Testis (tissue), 2 donors: ENCODE measurements at regions not wholly inside any gene's neighbourhood (a gene's known extent, or its start where the extent isn't known, plus 50 kb on each side); places are given as distances from the start of the nearest gene placed in this dataset.

Source experiments
- DNase-seq: peaks from one replicate; pipeline ENCODE4 v3.0.0-alpha.2; 2019
- H3K27ac ChIP-seq, 2 donors: fragments of 200-600 bp; sonication (generic); one replicate each; pipeline ENCODE4 v1.5.1; 2019
- H3K27me3 ChIP-seq: fragments of 200-600 bp; sonication (generic); one replicate; pipeline ENCODE4 v1.5.1; 2019
- H3K36me3 ChIP-seq: fragments of 200-600 bp; sonication (generic); one replicate; pipeline ENCODE4 v1.5.1; 2017; ENCODE audit warnings: low read depth; ENCODE audit errors: missing control alignments
- H3K4me1 ChIP-seq: fragments of 200-600 bp; sonication (generic); one replicate; pipeline ENCODE4 v1.5.1; 2019
- H3K4me3 ChIP-seq, 2 donors: fragments of 200-600 bp; sonication (generic); one replicate each; pipeline ENCODE4 v1.5.1; 2017 to 2019
- H3K9me3 ChIP-seq: fragments of 200-600 bp; sonication (generic); one replicate; pipeline ENCODE4 v1.5.1; 2017
- POLR2A ChIP-seq: fragments of 450-650 bp; IDR thresholded peaks from one replicate; pipeline ENCODE4 v1.6.1; 2017; ENCODE audit warnings: antibody characterized with exemption, mild to moderate bottlenecking, moderate library complexity
- WGBS, 2 donors: methylation state at CpG; one replicate each; pipeline ENCODE4 v1.1.5; 2018; 5-methylcytosine and 5-hydroxymethylcytosine counted together
- intact Hi-C: fragments of 100-400 bp; cut with DNase I; formaldehyde crosslinking; loops from one replicate; pipeline ENCODE4 v1.15.1; 2023; ENCODE audit warnings: low total_unique reads
- TF ChIP-seq, protein P1 (sequence below), 3 experiments: fragments of 450-650 bp in 2 of 3; fragments of 200-600 bp in 1 of 3; sonication (generic) in 1 of 3; IDR thresholded peaks; one replicate each; pipeline ENCODE4 v1.5.1; 2016 to 2019; ENCODE audit warnings: antibody characterized with exemption in 3 of 3, mild to moderate bottlenecking in 2 of 3, moderate library complexity in 1 of 3

DNA sequence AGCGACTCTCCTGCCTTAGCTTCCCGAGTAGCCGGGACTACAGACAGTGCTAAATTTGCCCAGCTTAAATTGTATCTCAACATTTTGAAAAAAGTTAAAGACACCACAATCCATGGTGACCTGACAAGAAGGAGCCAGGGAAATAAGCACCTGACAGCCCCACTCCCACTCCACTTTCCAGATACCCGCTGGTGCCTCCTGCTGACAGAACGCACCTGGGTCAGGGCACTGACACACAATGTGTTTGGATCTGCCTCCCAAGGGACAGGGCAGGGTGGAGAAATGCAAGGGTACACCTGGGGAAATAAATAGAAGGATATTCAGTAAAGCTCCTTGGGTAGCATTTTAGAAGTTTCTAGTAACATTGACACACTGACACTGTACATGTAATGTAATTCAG is 58.9 kb upstream of the OPN4 start:
- DNase-seq, result no peak
- 93 to 94% methylated on average over 5 of the region's 5 CpGs for WGBS, 2 donors
- Histone ChIP-seq H3K36me3 (no peaks in the 10 kb centered on the region), H3K27ac (no peak overlapping the region), H3K4me3 (no peak overlapping the region), H3K9me3 (no peaks in the 10 kb centered on the region), H3K27me3 (no peaks in the 10 kb centered on the region), H3K4me1 (no peaks in the 10 kb centered on the region)
- TF ChIP-seq POLR2A, result no peak
- TF ChIP-seq, protein P1, sequence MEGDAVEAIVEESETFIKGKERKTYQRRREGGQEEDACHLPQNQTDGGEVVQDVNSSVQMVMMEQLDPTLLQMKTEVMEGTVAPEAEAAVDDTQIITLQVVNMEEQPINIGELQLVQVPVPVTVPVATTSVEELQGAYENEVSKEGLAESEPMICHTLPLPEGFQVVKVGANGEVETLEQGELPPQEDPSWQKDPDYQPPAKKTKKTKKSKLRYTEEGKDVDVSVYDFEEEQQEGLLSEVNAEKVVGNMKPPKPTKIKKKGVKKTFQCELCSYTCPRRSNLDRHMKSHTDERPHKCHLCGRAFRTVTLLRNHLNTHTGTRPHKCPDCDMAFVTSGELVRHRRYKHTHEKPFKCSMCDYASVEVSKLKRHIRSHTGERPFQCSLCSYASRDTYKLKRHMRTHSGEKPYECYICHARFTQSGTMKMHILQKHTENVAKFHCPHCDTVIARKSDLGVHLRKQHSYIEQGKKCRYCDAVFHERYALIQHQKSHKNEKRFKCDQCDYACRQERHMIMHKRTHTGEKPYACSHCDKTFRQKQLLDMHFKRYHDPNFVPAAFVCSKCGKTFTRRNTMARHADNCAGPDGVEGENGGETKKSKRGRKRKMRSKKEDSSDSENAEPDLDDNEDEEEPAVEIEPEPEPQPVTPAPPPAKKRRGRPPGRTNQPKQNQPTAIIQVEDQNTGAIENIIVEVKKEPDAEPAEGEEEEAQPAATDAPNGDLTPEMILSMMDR (IDR thresholded peaks at IDR 0.05), result no peak
- intact Hi-C loops, result no loop called here

DNA sequence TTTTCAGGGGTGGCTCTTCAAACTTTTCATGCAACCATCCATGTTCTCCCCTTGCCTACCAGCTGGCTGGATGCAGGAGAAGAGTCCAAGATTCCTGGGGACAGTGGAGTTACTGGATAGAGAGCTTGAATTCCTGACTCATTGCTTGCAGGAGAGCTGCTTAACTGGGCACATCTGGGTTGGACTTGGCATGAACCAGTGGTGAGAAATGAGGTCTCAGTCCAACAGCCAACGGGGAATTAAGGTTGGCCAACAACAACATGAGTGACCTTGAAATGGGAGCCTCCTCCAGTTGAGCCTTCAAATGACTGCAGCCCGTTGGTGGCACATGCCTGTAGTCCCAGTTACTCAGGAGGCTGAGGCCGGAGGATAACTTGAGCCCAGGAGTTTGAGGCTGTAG is 58.1 kb upstream of the OPN4 start:
- no peak overlapping the region for H3K4me3 ChIP-seq
- DNase-seq, result no peak
- H3K9me3 ChIP-seq, result no peaks in the 10 kb centered on the region
- 58 to 62% methylated on average over 3 of the region's 3 CpGs for WGBS, 2 donors
- H3K27me3 ChIP-seq, result no peaks in the 10 kb centered on the region
- H3K27ac ChIP-seq, result no peak overlapping the region
- TF ChIP-seq, protein P1 (IDR thresholded peaks at IDR 0.05), result no peak
- TF ChIP-seq POLR2A, result no peak
- no peaks in the 10 kb centered on the region for H3K36me3 ChIP-seq
- intact Hi-C loops, result no loop called here
- no peaks in the 10 kb centered on the region for H3K4me1 ChIP-seq

DNA sequence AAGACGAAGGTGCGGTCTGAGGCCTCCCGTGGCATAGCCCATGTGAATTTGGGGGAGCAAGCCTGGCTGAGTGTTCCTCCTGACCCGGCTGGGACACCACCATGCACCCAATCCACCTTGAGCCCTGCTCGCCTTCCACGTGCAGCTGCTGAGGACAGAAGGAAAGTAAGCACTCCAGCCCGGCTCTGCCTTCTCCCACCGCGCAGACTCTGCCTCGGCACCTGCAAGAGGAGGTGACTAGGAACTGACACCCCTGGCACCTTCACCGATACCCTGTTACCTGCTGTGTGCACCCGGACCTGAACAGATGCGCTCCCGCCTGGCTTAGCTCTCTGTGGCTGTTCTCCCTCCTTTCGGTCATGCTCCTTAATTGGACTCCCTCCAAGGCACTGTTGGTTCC is 57.0 kb upstream of the OPN4 start:
- TF ChIP-seq, protein P1 (IDR thresholded peaks at IDR 0.05), result no peak
- TF ChIP-seq POLR2A, result no peak
- Histone ChIP-seq H3K4me3 (no peak overlapping the region), H3K4me1 (no peaks in the 10 kb centered on the region), H3K27ac (no peak overlapping the region), H3K9me3 (no peaks in the 10 kb centered on the region), H3K27me3 (no peaks in the 10 kb centered on the region), H3K36me3 (no peaks in the 10 kb centered on the region)
- intact Hi-C loops, result no loop called here
- WGBS, 2 donors, result 87 to 90% methylated on average over 13 to 15 of the region's 15 CpGs
- no peak for DNase-seq

DNA sequence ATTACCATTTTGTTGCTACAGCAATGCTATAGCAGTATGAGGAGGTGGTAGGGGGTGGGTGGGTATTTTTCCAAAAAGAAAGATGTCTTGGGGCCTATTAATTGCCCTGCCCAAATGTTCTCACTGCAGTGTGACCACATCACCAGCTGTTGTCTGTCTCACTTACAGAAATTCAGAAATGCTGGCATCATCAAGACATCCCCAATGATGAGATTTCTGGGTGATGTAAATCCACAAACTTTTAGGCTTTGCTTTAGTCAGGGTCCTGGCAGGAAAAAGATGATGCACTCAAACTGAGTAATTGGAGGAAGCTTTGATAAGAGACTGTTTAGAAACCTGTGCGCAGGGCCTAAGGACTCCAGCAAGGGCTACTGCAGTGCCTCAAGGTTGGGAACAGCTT is 56.2 kb upstream of the OPN4 start:
- Histone ChIP-seq H3K9me3 (no peaks in the 10 kb centered on the region), H3K4me3 (no peak overlapping the region), H3K27me3 (no peaks in the 10 kb centered on the region), H3K27ac (no peak overlapping the region), H3K4me1 (no peaks in the 10 kb centered on the region), H3K36me3 (no peaks in the 10 kb centered on the region)
- no peak for DNase-seq
- 81 to 91% methylated on average over 1 of the region's 1 CpG for WGBS, 2 donors
- no peak for TF ChIP-seq POLR2A
- TF ChIP-seq, protein P1 (IDR thresholded peaks at IDR 0.05), result no peak
- intact Hi-C loops, result no loop called here

DNA sequence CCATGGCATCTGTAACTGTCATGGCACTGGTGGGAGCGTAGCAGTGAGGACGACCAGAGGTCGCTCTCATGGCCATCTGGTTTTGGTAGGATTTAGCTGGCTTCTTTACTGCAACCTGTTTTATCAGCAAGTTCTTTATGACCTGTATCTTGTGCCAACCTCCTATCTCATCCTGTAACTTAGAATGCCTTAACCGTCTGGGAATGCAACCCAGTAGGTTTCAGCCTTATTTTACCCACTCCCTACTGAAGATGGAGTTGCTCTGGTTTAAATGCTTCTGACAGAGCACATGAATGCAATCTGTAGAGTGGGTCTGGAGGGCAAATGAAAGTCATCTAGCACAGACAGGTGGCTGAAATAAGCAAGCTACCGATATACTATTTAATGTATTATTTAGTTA is 55.3 kb upstream of the OPN4 start:
- H3K27ac ChIP-seq, result no peak overlapping the region

More for the DNA sequence above, 55.3 kb upstream of the OPN4 start:
- Histone ChIP-seq H3K36me3 (no peaks in the 10 kb centered on the region), H3K4me1 (no peaks in the 10 kb centered on the region), H3K4me3 (no peak overlapping the region), H3K9me3 (no peaks in the 10 kb centered on the region), H3K27me3 (no peaks in the 10 kb centered on the region)
- TF ChIP-seq POLR2A, result no peak
- TF ChIP-seq, protein P1 (IDR thresholded peaks at IDR 0.05), result no peak
- no peak for DNase-seq
- WGBS, 2 donors, result 75 to 77% methylated on average over 5 of the region's 5 CpGs
- intact Hi-C loops, result no loop called here
